HepG2 (cell line): ENCODE measurements at regions not wholly inside any gene's neighbourhood (a gene's known extent, or its start where the extent isn't known, plus 50 kb on each side); places are given as distances from the start of the nearest gene placed in this dataset.

ENCODE experiments used
- ATF3 ChIP-seq: sonication (generic); formaldehyde crosslinking; IDR thresholded peaks from 2 replicates; pipeline ENCODE4 v1.4.0; 2020; ENCODE audit warnings: missing genetic modification reagents
- CTCF ChIP-seq: sonication (generic); formaldehyde crosslinking; IDR thresholded peaks from 2 replicates; pipeline ENCODE4 v1.5.0; 2020; ENCODE audit warnings: mild to moderate bottlenecking, missing genetic modification reagents, moderate library complexity
- IRF2 ChIP-seq: IDR thresholded peaks from 2 replicates; pipeline ENCODE4 v1.6.1; 2018; ENCODE audit warnings: missing genetic modification reagents, missing compliant biosample characterization
- KAT7 ChIP-seq: IDR thresholded peaks from 2 replicates; pipeline ENCODE4 v1.6.1; 2018; ENCODE audit warnings: borderline replicate concordance, missing compliant biosample characterization
- MAX ChIP-seq: IDR thresholded peaks from 2 replicates; pipeline ENCODE4 v1.6.1; 2012; ENCODE audit warnings: inconsistent platforms

- TF ChIP-seq ATF3 (CRISPR knock-in tag) (no peak), IRF2 (CRISPR knock-in tag) (no peak), MAX (no peak), KAT7 (no peak), CTCF (CRISPR knock-in tag) (no peak)
These were observed 324.9 kb upstream of the SGCG start for GRCh38 chr13:22855926-22856325.
